NCI-H2107 (cell line): ENCODE measurements at regions not wholly inside any gene's neighbourhood (a gene's known extent, or its start where the extent isn't known, plus 50 kb on each side); places are given as distances from the start of the nearest gene placed in this dataset.

Source experiments
- DNase-seq: peaks from one replicate; lab custom pipeline; 2025; lab: John Stamatoyannopoulos, UW

- DNase-seq, result no peak
Measured at GRCh38 chr13:34247596-34247995, 429.6 kb downstream of the RFC3 start.

- DNase-seq, result no peak
Measured at GRCh38 chr13:34249546-34250039, 431.6 kb downstream of the RFC3 start.

DNA sequence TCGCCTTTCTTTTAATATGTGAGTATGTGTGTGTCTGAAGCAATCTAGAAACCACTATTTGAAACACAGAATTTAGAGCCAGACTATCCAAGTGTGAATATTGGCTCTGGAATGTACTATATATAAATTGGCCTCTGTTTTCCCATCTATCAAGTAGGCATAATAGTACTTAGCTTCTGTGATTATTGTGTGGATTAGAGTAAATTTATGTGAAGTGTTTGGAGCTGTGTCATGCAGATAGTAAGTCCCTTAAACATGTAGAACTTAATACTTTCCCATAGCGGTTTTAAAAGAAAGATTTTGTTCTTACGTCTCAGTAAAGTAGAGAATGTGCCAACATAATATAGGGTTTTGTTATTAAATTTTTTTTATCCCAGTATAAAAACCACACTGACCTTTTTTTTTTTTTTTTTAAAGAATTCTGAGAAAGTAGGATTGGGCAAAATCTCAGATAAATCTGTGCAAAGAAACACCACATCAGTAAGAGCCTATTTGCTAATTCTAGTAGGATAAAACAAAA is 432.3 kb downstream of the RFC3 start:
- DNase-seq, result no peak

DNA sequence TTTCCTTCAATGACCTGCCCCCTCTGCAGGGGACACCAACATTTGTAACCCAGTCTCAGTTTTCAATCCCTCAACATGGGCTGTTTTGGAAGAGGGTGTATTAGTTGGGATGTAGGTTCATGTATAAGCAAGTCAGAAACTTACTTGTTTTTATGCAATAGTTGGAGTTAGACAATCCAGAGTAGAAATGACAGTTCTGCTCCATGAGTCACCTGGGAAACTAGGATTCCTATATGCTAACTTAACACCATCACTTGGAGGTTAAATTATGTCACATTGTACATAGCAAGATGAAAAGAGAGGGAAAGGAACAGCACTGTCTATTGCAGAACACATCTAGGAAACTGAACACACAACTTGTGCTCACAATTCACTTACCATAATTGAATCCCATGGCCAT is 436.4 kb downstream of the RFC3 start:
- no peak for DNase-seq

DNA sequence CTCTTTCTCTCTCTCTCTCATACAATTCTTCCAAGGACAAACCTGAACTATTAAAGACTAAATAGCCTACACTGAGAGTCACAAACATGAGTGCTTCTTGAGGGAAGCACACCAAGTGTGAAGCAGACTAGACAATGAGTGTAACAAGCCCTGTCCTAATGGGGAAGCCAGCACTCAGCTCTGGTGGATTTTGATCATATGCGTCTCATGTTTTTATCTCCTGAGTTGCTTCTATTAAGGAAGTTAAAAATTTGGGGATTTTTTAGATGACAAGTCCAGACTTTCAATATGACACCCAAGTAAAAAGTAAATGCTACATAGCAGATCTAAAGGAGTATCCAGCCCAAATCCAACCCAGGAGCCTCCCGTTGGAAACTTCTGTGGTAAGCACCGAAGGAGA is 437.8 kb downstream of the RFC3 start:
- DNase-seq, result no peak

DNA sequence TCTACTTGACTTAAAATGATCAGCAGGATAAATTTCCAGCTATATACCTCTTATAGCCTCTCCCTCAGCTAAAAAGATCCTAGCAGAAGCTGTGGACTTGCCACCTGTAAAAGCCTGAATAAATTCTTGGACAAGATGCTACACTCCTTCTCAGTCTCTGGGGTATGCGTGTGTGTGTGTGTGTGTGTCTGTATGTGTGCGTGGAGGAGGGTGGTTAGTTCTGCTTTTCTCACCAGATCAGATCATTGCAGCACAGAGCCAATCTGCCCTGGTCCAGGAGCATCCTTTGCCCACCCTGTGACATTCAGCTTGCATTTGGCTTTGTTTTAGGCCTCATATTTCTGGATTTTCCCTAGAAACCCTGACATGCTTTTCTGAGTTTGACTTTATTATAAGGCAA is 438.3 kb downstream of the RFC3 start:
- DNase-seq, result no peak

- no peak for DNase-seq
Measured at GRCh38 chr13:34257966-34258365, 440.0 kb downstream of the RFC3 start.

- DNase-seq, result no peak
Measured at GRCh38 chr13:34258646-34259386, 440.9 kb downstream of the RFC3 start.

DNA sequence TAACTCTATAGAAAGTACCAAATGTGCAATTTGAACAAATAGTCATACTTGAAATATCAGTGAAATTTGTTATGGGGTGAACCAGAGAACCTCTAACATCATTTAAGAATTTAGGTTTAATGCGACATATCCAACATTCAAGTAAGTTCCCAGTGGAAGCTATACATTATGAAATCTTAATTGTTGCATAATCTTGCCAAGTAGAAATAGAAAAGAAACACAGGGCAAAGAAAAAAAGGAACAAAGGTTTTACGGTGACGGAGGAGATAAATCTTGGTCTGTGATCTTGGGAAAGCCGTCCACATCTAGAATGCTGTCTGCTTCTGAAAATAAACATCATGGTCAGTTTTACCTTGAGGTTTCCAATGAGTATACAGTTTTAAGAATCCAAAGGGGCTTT is 445.7 kb downstream of the RFC3 start:
- DNase-seq, result no peak

DNA sequence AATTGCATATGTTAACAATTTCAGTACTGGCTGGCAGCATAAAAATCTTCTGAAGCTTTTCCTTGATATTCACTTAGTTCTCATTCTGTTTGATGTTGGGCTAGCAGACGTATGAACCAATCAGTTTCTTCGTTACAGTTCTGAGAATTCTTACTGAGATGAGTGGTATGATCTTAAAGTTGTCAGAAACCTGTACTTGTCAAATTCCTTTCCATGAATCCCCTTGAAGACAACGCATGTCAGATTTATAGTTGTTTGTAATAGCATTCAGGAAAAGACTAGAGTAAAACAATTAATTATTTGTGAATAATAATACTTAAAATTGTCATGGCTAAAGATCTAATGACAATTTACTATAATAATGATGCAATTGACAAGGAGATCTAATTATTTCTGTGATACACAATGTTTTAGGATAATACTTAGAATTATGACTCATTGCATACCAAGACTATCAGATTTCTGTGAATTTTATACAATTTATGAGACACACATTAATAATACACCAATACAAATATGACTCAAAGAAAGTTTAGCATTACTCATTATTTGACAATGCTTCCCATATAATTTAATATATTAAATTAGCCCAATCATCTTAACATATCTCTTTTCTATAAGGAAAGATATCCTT is 447.2 kb downstream of the RFC3 start:
- DNase-seq, result no peak

- no peak for DNase-seq
Measured at GRCh38 chr13:34276764-34277163, 458.8 kb downstream of the RFC3 start.

DNA sequence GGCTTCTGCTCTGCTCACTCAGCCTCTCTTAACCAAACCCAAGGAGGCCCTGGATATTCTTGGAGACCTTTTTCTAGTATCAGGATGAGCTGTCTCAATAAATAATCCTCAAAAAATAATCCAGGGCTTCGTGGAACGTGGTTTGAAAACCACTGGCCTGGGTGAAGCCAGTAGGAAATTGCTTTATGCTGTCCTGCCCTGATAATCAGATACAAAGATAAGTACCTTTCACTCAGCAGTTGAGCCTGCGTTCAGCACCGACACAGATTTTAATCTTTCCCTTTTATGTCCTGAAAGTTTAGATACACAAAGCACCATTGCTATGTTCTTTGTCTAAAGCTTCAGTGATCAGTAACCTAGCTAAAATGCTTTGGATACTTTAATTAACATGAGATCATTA is 460.0 kb downstream of the RFC3 start:
- no peak for DNase-seq

DNA sequence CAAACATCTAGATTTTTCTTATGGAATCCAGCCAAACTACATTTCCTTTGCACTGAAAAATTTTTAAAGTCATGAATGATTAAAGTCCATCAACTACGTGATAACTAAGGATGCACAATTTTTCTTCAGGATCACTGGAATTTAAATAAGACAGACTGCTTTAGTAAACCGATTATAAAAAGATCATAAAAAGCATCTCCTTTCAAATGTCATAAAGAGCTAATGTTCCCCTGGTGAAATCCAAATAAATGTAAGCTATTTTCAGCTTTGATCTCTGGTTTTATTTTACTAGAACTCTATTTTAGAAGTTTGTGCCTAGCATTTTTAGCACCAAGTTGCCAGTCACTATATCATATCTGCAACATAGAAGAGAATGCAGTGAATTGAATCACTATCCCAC is 460.8 kb downstream of the RFC3 start:
- no peak for DNase-seq

DNA sequence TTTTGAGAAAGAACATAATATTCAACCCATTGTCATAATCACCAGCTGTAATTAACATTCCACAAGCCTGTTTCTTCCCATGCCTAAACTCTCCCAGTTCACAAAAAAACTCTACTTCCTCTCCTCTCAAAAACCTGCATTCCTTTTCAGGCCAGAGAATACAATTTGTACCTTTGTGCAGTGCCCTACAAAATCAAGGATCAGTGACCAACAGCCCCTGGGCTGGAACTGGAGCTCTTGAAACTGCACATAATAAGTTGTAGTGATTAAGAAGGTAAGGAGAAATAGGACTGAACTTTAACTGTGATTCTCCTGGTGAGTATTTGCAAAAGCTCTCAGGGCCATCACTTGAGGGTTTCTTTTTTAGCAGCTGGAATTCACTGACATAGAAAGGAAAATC is 472.7 kb downstream of the RFC3 start:
- no peak for DNase-seq

- no peak for DNase-seq
Measured at GRCh38 chr13:34294483-34295129, 476.7 kb downstream of the RFC3 start.

DNA sequence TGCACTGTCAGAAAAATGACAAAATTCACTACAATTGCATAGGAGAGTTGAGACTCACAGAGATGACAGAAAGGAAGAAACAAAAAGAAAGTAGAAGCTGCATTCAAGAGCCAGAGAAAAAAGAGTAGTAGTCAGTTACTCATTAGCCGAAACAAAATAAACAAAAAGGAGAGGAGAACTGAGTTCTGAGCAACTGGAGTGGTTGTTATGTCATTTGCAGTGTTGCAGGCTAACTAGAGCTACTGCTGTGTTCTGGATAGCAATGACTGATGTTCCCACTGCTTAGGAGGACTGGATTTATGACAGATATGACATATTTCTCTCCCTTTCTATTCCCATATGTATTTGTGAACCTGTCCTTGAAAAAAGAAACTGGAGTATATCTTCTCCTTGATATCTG is 482.6 kb downstream of the RFC3 start:
- no peak for DNase-seq

DNA sequence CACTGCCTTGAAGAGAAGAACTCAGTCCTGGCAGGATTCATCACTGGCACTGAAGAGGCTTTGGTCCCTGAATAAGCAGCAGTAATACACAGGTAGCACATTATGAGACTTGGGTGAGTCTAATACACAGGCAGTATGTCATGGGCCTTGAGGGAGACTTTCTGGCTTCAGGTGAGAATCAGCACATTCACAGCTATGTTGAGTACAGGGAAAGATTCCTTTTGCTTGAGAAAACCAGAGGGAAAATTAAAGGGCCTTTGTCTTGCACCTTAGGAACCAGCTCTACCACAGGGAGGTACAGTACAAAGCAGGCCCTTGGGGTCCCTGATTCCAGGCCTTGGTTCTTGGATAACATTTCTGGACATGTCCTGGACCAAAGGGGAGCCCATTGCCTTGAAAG is 484.6 kb downstream of the RFC3 start:
- DNase-seq, result no peak

DNA sequence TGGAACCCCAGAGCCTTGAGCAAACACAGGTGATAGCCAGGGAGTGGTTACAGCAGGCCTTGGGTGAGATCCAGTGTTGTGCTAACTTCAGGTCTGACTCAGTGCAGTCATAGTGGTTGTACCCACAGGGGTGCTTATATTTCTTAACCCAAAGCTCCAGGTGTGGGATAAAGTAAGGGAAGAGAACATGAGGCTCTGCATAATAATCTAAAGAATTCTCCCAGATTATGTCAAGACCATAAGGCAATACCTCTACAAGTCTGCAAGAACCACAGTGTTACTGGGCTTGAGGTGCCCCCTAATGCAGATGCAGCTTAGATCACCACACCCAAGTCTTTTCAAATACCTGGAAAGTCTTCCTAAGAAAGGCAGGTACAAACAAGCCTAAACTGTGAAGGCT is 485.4 kb downstream of the RFC3 start:
- DNase-seq, result no peak

GRCh38 chr13:34307607-34308006 is 489.7 kb downstream of the RFC3 start:
- DNase-seq, result no peak

GRCh38 chr13:34308725-34309124 is 490.8 kb downstream of the RFC3 start:
- DNase-seq, result no peak

GRCh38 chr13:34310539-34310938 is 492.6 kb downstream of the RFC3 start:
- no peak for DNase-seq

DNA sequence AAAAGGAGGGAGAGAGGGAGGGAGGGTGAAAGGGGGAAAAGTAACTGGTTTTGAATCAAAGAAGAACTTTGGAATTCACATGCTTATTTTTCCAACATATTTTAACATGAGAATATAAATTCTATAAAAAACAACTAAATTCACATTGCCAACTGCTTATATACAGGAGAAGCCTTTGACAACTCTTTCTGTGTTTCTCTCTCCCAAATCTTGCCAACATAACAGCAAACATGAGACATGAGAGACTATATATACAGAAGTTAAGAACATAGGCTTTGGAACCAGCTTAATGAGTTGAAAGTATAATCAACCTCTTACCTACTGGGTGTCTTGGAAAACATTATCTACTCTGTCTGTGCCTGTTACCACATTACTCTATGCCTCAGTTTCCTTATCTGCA is 493.3 kb downstream of the RFC3 start:
- DNase-seq, result no peak

GRCh38 chr13:34312578-34312977 is 494.6 kb downstream of the RFC3 start:
- DNase-seq, result no peak
